GM06990 (cell line): ENCODE measurements at regions not wholly inside any gene's neighbourhood (a gene's known extent, or its start where the extent isn't known, plus 50 kb on each side); places are given as distances from the start of the nearest gene placed in this dataset.
"Not testable (repeated sequence)": the region's sequence is repeated elsewhere in the genome, so short reads cannot be mapped to it uniquely, and the experiment has no call there.

Experiments used
- DNase-seq: peaks from one replicate; pipeline ENCODE4 v3.0.0-alpha.2; 2011; ENCODE audit not compliant: insufficient read length; ENCODE audit errors: extremely low read depth
- H3K27me3 ChIP-seq: replicated peaks from 2 replicates; pipeline ENCODE4 v1.6.0; 2011; ENCODE audit warnings: low read length; ENCODE audit not compliant: control insufficient read depth, insufficient read depth
- H3K36me3 ChIP-seq: 2 replicates; pipeline ENCODE4 v1.5.1; 2011; ENCODE audit warnings: low read length; ENCODE audit not compliant: control insufficient read depth, insufficient read depth
- H3K4me3 ChIP-seq: replicated peaks from 2 replicates; pipeline ENCODE4 v1.5.1; 2011; ENCODE audit warnings: low read depth, mild to moderate bottlenecking, control low read depth, low read length
- CTCF ChIP-seq: IDR thresholded peaks from 2 replicates; pipeline ENCODE4 v1.5.1; 2011; ENCODE audit warnings: low read length, control low read depth, mild to moderate bottlenecking, inconsistent platforms; ENCODE audit not compliant: insufficient read depth, poor library complexity, severe bottlenecking

GRCh38 chr4:78660559-78660958 is 109.0 kb downstream of the ANXA3 start:
- Histone ChIP-seq H3K4me3 (no peak overlapping the region), H3K36me3 (no peaks in the 10 kb centered on the region), H3K27me3 (no peaks in the 10 kb centered on the region)
- no peak for TF ChIP-seq CTCF
- DNase-seq, result no peak

GRCh38 chr4:78661086-78661690 is 109.6 kb downstream of the ANXA3 start:
- Histone ChIP-seq H3K36me3 (no peaks in the 10 kb centered on the region), H3K4me3 (no peak overlapping the region), H3K27me3 (no peaks in the 10 kb centered on the region)
- DNase-seq, result no peak
- TF ChIP-seq CTCF, result no peak

GRCh38 chr4:78661921-78662521 is 110.5 kb downstream of the ANXA3 start:
- Histone ChIP-seq H3K36me3 (no peaks in the 10 kb centered on the region), H3K4me3 (peak overlapping the region; percentile 34), H3K27me3 (no peaks in the 10 kb centered on the region)
- no peak for TF ChIP-seq CTCF
- peak; percentile 40 for DNase-seq

GRCh38 chr4:78662658-78663057 is 111.1 kb downstream of the ANXA3 start:
- no peak for DNase-seq
- Histone ChIP-seq H3K36me3 (no peaks in the 10 kb centered on the region), H3K4me3 (no peak overlapping the region; the same call in 1 of the 2 replicates), H3K27me3 (no peaks in the 10 kb centered on the region)
- TF ChIP-seq CTCF, result no peak

- not testable (repeated sequence) for H3K27me3 ChIP-seq, H3K4me3 ChIP-seq, H3K36me3 ChIP-seq, DNase-seq
These were observed 111.9 kb upstream of the BMP2K start for GRCh38 chr4:78664296-78664695.

GRCh38 chr4:78665216-78665770 is 110.9 kb upstream of the BMP2K start:
- no peak overlapping the region for H3K4me3 ChIP-seq
- TF ChIP-seq CTCF, result no peak
- H3K27me3 ChIP-seq, result no peaks in the 10 kb centered on the region
- no peak for DNase-seq
- no peaks in the 10 kb centered on the region for H3K36me3 ChIP-seq
